SK-N-SH treated with all-trans-retinoic acid at 6 μM for 48 hours (cell line): ENCODE measurements at regions not wholly inside any gene's neighbourhood (a gene's known extent, or its start where the extent isn't known, plus 50 kb on each side); places are given as distances from the start of the nearest gene placed in this dataset.

Experiments used
- ATAC-seq: fragments of 200-7000 bp; cut with Tn5 transposase; 3 replicates; pipeline ENCODE4 v1.9.1; 2020; ENCODE audit warnings: mild to moderate bottlenecking, moderate library complexity
- ARNTL ChIP-seq: fragments of 450-650 bp; formaldehyde crosslinking; IDR thresholded peaks from 2 replicates; pipeline ENCODE4 v1.5.0; 2020; ENCODE audit warnings: low read depth, mild to moderate bottlenecking, moderate library complexity, borderline replicate concordance
- BACH2 ChIP-seq: fragments of 250-450 bp; sonication (Bioruptor Pico); IDR thresholded peaks from 2 replicates; pipeline ENCODE4 v1.9.0; 2021; ENCODE audit warnings: mild to moderate bottlenecking, borderline replicate concordance
- CSDC2 ChIP-seq: fragments of 250-450 bp; sonication (Bioruptor Pico); IDR thresholded peaks from 2 replicates; pipeline ENCODE4 v1.5.0; 2020; ENCODE audit warnings: mild to moderate bottlenecking, moderate library complexity
- GLIS3 ChIP-seq: fragments of 250-450 bp; sonication (Bioruptor Pico); IDR thresholded peaks from 2 replicates; pipeline ENCODE4 v1.5.0; 2020; ENCODE audit warnings: mild to moderate bottlenecking, moderate library complexity
- ISL1 ChIP-seq: fragments of 250-450 bp; sonication (Bioruptor Pico); IDR thresholded peaks from 2 replicates; pipeline ENCODE4 v2.1.2; 2022; ENCODE audit warnings: mild to moderate bottlenecking, moderate library complexity
- OSR1 ChIP-seq: fragments of 250-450 bp; sonication (Bioruptor Pico); IDR thresholded peaks from 2 replicates; pipeline ENCODE4 v1.8.0; 2022; ENCODE audit warnings: moderate library complexity, mild to moderate bottlenecking, inconsistent platforms
- PATZ1 ChIP-seq: fragments of 250-450 bp; sonication (Bioruptor Pico); IDR thresholded peaks from 2 replicates; pipeline ENCODE4 v1.8.0; 2020; ENCODE audit warnings: mild to moderate bottlenecking, moderate library complexity, borderline replicate concordance
- POU6F1 ChIP-seq: fragments of 250-450 bp; sonication (Bioruptor Pico); IDR thresholded peaks from 2 replicates; pipeline ENCODE4 v1.8.0; 2021; ENCODE audit warnings: low read depth, mild to moderate bottlenecking, moderate library complexity, borderline replicate concordance
- PPARA ChIP-seq: fragments of 250-450 bp; sonication (Bioruptor Pico); IDR thresholded peaks from 2 replicates; pipeline ENCODE4 v1.5.0; 2020; ENCODE audit warnings: mild to moderate bottlenecking, borderline replicate concordance
- RARB ChIP-seq: fragments of 250-450 bp; sonication (Bioruptor Pico); IDR thresholded peaks from 2 replicates; pipeline ENCODE4 v1.8.0; 2021; ENCODE audit warnings: mild to moderate bottlenecking, moderate library complexity
- TCF4 ChIP-seq: fragments of 250-450 bp; sonication (Bioruptor Pico); IDR thresholded peaks from 2 replicates; pipeline ENCODE4 v1.8.0; 2021; ENCODE audit warnings: mild to moderate bottlenecking, moderate library complexity, borderline replicate concordance
- TOX ChIP-seq: fragments of 250-450 bp; sonication (Bioruptor Pico); IDR thresholded peaks from 2 replicates; pipeline ENCODE4 v1.8.0; 2021; ENCODE audit warnings: mild to moderate bottlenecking, moderate library complexity, borderline replicate concordance
- ZC3H10 ChIP-seq: fragments of 250-450 bp; sonication (Bioruptor Pico); IDR thresholded peaks from 2 replicates; pipeline ENCODE4 v1.5.1; 2021; ENCODE audit warnings: mild to moderate bottlenecking, moderate library complexity
- ZFP3 ChIP-seq: fragments of 250-450 bp; sonication (Bioruptor Pico); IDR thresholded peaks from 2 replicates; pipeline ENCODE4 v1.5.0; 2020; ENCODE audit warnings: mild to moderate bottlenecking, moderate library complexity
- ZFP30 ChIP-seq: fragments of 450-650 bp; formaldehyde crosslinking; IDR thresholded peaks from 2 replicates; pipeline ENCODE4 v1.5.0; 2022; ENCODE audit warnings: mild to moderate bottlenecking, moderate library complexity
- ZNF565 ChIP-seq: fragments of 450-650 bp; formaldehyde crosslinking; conservative IDR thresholded peaks from 2 replicates; pipeline ENCODE4 v1.5.0; 2020; ENCODE audit warnings: low read depth, mild to moderate bottlenecking, moderate library complexity
- ZNF70 ChIP-seq: fragments of 450-650 bp; formaldehyde crosslinking; IDR thresholded peaks from 2 replicates; pipeline ENCODE4 v1.5.0; 2020; ENCODE audit warnings: mild to moderate bottlenecking, moderate library complexity
- ZNF8 ChIP-seq: fragments of 450-650 bp; formaldehyde crosslinking; IDR thresholded peaks from 2 replicates; pipeline ENCODE4 v1.5.0; 2020; ENCODE audit warnings: mild to moderate bottlenecking, moderate library complexity
- TF ChIP-seq, protein P1 (sequence below): fragments of 250-450 bp; sonication (Bioruptor Pico); IDR thresholded peaks from 2 replicates; pipeline ENCODE4 v1.5.1; 2020; ENCODE audit warnings: low read depth, mild to moderate bottlenecking, moderate library complexity
- TF ChIP-seq, protein P2 (sequence below): fragments of 250-450 bp; sonication (Bioruptor Pico); IDR thresholded peaks from 2 replicates; pipeline ENCODE4 v1.5.1; 2021; ENCODE audit warnings: mild to moderate bottlenecking, moderate library complexity
- TF ChIP-seq, protein P3 (sequence below): fragments of 250-450 bp; sonication (Bioruptor Pico); IDR thresholded peaks from 2 replicates; pipeline ENCODE4 v1.5.0; 2020; ENCODE audit warnings: mild to moderate bottlenecking, moderate library complexity

- TF ChIP-seq, protein P1, sequence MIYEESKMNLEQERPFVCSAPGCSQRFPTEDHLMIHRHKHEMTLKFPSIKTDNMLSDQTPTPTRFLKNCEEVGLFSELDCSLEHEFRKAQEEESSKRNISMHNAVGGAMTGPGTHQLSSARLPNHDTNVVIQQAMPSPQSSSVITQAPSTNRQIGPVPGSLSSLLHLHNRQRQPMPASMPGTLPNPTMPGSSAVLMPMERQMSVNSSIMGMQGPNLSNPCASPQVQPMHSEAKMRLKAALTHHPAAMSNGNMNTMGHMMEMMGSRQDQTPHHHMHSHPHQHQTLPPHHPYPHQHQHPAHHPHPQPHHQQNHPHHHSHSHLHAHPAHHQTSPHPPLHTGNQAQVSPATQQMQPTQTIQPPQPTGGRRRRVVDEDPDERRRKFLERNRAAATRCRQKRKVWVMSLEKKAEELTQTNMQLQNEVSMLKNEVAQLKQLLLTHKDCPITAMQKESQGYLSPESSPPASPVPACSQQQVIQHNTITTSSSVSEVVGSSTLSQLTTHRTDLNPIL (CRISPR knock-in tag) = no peak
- TF ChIP-seq, protein P2, sequence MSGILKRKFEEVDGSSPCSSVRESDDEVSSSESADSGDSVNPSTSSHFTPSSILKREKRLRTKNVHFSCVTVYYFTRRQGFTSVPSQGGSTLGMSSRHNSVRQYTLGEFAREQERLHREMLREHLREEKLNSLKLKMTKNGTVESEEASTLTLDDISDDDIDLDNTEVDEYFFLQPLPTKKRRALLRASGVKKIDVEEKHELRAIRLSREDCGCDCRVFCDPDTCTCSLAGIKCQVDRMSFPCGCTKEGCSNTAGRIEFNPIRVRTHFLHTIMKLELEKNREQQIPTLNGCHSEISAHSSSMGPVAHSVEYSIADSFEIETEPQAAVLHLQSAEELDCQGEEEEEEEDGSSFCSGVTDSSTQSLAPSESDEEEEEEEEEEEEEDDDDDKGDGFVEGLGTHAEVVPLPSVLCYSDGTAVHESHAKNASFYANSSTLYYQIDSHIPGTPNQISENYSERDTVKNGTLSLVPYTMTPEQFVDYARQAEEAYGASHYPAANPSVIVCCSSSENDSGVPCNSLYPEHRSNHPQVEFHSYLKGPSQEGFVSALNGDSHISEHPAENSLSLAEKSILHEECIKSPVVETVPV (CRISPR knock-in tag) = no peak
- TF ChIP-seq, all 23 proteins: peak for 0
Observed at GRCh38 chr6:148138573-148138972, 204.1 kb upstream of the SASH1 start (continued).

DNA sequence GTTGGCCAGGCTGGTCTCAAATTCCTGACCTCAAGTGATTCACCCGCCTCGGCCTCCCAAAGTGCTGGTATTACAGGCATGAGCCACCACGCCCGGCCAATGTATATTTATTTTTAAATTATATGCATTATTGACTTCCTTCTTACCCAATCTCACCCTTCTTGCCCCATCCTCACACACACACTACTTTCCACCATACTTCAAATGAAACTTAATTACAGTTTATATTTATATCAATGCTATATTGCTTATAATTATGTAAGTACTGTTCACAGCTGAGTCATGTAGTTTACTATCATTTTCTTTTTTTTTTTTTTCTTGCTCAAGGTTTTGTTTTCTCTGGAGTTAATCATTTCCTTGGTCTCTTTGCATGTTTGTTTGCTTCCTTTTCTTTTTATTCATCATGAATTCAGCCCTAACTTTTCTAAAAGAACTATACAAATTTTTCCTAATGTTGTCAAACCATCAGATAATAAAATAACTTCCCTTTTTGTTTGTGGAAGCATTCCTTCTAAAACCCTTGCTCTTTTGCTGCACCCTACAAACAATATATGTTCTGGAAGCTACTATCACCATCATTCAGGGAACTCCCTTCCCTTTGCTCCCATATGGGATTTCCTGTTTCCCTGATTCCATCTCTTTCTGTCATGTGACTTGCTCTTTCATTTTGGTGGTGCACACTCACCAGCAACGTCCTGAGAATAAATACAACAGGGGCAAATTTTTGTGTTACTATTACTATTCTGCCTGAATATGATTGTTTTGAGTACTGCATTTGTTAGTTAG, 201.7 kb upstream of the SASH1 start:
- no peak for ATAC-seq
- TF ChIP-seq CSDC2 (CRISPR knock-in tag) = no peak
- TF ChIP-seq ZNF8 = no peak
- TF ChIP-seq TOX (CRISPR knock-in tag) = no peak
- TF ChIP-seq ZFP3 (CRISPR knock-in tag) = no peak
- no peak for TF ChIP-seq BACH2
- TF ChIP-seq ZNF565 (CRISPR knock-in tag) = no peak
- no peak for TF ChIP-seq ARNTL (CRISPR knock-in tag)
- no peak for TF ChIP-seq GLIS3 (CRISPR knock-in tag)
- TF ChIP-seq PPARA (CRISPR knock-in tag) = no peak
- TF ChIP-seq, protein P3, sequence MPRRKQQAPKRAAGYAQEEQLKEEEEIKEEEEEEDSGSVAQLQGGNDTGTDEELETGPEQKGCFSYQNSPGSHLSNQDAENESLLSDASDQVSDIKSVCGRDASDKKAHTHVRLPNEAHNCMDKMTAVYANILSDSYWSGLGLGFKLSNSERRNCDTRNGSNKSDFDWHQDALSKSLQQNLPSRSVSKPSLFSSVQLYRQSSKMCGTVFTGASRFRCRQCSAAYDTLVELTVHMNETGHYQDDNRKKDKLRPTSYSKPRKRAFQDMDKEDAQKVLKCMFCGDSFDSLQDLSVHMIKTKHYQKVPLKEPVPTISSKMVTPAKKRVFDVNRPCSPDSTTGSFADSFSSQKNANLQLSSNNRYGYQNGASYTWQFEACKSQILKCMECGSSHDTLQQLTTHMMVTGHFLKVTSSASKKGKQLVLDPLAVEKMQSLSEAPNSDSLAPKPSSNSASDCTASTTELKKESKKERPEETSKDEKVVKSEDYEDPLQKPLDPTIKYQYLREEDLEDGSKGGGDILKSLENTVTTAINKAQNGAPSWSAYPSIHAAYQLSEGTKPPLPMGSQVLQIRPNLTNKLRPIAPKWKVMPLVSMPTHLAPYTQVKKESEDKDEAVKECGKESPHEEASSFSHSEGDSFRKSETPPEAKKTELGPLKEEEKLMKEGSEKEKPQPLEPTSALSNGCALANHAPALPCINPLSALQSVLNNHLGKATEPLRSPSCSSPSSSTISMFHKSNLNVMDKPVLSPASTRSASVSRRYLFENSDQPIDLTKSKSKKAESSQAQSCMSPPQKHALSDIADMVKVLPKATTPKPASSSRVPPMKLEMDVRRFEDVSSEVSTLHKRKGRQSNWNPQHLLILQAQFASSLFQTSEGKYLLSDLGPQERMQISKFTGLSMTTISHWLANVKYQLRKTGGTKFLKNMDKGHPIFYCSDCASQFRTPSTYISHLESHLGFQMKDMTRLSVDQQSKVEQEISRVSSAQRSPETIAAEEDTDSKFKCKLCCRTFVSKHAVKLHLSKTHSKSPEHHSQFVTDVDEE (CRISPR knock-in tag) = no peak
- TF ChIP-seq PATZ1 (CRISPR knock-in tag) = no peak
- no peak for TF ChIP-seq ISL1
- no peak for TF ChIP-seq TCF4 (CRISPR knock-in tag)
- TF ChIP-seq RARB (CRISPR knock-in tag) = no peak
- no peak for TF ChIP-seq OSR1
- TF ChIP-seq, protein P2 (CRISPR knock-in tag) = no peak
- TF ChIP-seq, protein P1 (CRISPR knock-in tag) = no peak
- TF ChIP-seq ZNF70 (CRISPR knock-in tag) = no peak
- TF ChIP-seq ZFP30 (CRISPR knock-in tag) = no peak

DNA sequence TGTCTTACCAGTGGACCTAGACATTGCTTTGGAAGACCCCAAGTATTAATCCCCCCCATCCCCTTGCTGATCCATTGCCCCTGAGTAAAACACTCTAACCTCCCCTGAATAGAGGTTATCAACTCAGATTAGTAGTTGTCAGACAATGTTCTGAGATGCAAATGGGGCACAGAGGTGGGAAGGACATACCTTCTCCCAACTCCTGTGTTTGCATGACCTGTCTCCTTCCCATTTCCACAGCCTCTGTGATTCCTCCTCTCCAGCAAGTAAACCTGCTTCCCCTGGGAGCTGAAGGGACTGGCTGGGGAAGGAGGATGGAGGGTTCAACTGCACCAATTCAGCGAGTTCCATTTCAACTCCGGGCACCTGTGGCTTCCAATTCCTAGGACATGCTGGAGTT, 199.8 kb upstream of the SASH1 start:
- ATAC-seq = no peak
- TF ChIP-seq POU6F1 (CRISPR knock-in tag) (no peak), ISL1 (no peak), ZNF8 (no peak), PPARA (CRISPR knock-in tag) (no peak), ZFP30 (CRISPR knock-in tag) (no peak), PATZ1 (CRISPR knock-in tag) (no peak), TOX (CRISPR knock-in tag) (no peak), ZNF70 (CRISPR knock-in tag) (no peak), ZC3H10 (CRISPR knock-in tag) (no peak), RARB (CRISPR knock-in tag) (no peak)
